Heart left ventricle (tissue), 16 donors: ENCODE measurements at regions not wholly inside any gene's neighbourhood (a gene's known extent, or its start where the extent isn't known, plus 50 kb on each side); places are given as distances from the start of the nearest gene placed in this dataset.
A peak's percentile ranks its signal among the peaks of the same experiment; 100 is the strongest.
"Not testable (repeated sequence)": the region's sequence is repeated elsewhere in the genome, so short reads cannot be mapped to it uniquely, and the experiment has no call there.

Experiments
- ATAC-seq, 4 donors: fragments of 200-7000 bp; cut with Tn5 transposase; one replicate each; pipeline ENCODE4 v1.9.1; 2020 to 2022; ENCODE audit warnings: moderate library complexity in 4 of 4, mild to moderate bottlenecking in 3 of 4, moderate number of reproducible peaks in 1 of 4
- DNase-seq, 5 donors: peaks; one replicate each; pipeline ENCODE4 v3.0.0-alpha.2; 2020
- H3K27ac ChIP-seq, 12 donors: fragments of 200-600 bp; sonication (generic) in 4 of 12; one replicate each; pipeline versions ENCODE4 v1.5.0 to v1.8.0; 2016 to 2022; ENCODE audit warnings: mild to moderate bottlenecking in 2 of 12
- H3K27me3 ChIP-seq, 9 donors: fragments of 200-600 bp; sonication (generic) in 2 of 9; one replicate each; pipeline versions ENCODE4 v1.5.1 to v1.8.0; 2016 to 2022; ENCODE audit warnings: mild to moderate bottlenecking in 3 of 9
- H3K36me3 ChIP-seq, 9 donors: fragments of 200-600 bp; sonication (generic) in 2 of 9; one replicate each; pipeline versions ENCODE4 v1.5.0 to v1.8.0; 2018 to 2022; ENCODE audit warnings: mild to moderate bottlenecking in 2 of 9
- H3K4me1 ChIP-seq, 12 donors: fragments of 200-600 bp; sonication (generic) in 4 of 12; one replicate each; pipeline versions ENCODE4 v1.5.0 to v1.8.0; 2016 to 2022; ENCODE audit warnings: mild to moderate bottlenecking in 3 of 12
- H3K4me3 ChIP-seq, 12 donors: fragments of 200-600 bp; sonication (generic) in 4 of 12; one replicate each; pipeline versions ENCODE4 v1.5.0 to v1.8.0; 2017 to 2022; ENCODE audit warnings: mild to moderate bottlenecking in 9 of 12, moderate library complexity in 4 of 12
- H3K9me3 ChIP-seq, 12 donors: fragments of 200-600 bp; sonication (generic) in 4 of 12; one replicate each; pipeline versions ENCODE4 v1.5.0 to v1.8.0; 2016 to 2022; ENCODE audit warnings: mild to moderate bottlenecking in 1 of 12
- POLR2A ChIP-seq, 2 donors: fragments of 450-650 bp; IDR thresholded peaks; one replicate each; pipeline ENCODE4 v1.6.1; 2017; ENCODE audit warnings: antibody characterized with exemption in 2 of 2, mild to moderate bottlenecking in 2 of 2, moderate library complexity in 2 of 2
- WGBS, 4 donors: extraction: QIAGEN DNeasy Blood & Tissue Kit in 2 of 4; methylation state at CpG; one replicate each; pipeline versions ENCODE4 v1.1.5 to v1.1.7; 2013 to 2018; 5-methylcytosine and 5-hydroxymethylcytosine counted together
- intact Hi-C, 10 donors: fragments of 100-400 bp; cut with DNase I; formaldehyde crosslinking; loops; one replicate each; pipeline versions ENCODE4 v1.11.1 to v1.14.2; 2022
- TF ChIP-seq, protein P1 (sequence below), 12 donors: fragments of 200-600 bp; sonication (generic) in 4 of 12; IDR thresholded peaks; one replicate each; pipeline versions ENCODE4 v1.5.0 to v1.8.0; 2018 to 2022; ENCODE audit warnings: antibody characterized with exemption in 12 of 12, mild to moderate bottlenecking in 5 of 12
- donor health status: ischemic (EF 13 %, LVEDD 7.1; RV severe dilation, severe dysfunction).
- donor health status: healthy with polysubstance abuse.
- donor health status: DM: no; HTN: yes; CAD: no.
- donor health status: DM: no; HTN: no; CAD: no.
- donor health status: ischemic (EF 25% LVEDD 6.9; RV normal size, moderate dysfunction).
- donor health status: ischemic (EF 25% LVEDD 5.7; RV mildly dilated, moderate dysfunction).
- donor health status: healthy.
- donor health status: DM: yes; HTN: yes; CAD: no.
- donor health status: ischemic (EF 35%, LVEDD 5.7; RV mildly dilated, moderate dysfunction).
- donor health status: nonischemic (EF 11% LVEDD 7.7; RV severe dilation, severe dysfunction).
- donor health status: DM: yes; HTN: yes; CAD: no.
- donor health status: PGD.
- donor health status: ischemic (EF 29% LVEDD 5.4; RV normal size, mild dysfunction).
- donor health status: nonischemic (EF 23%, LVEDD 6.1; RV moderate dilation, normal function).

- H3K9me3 ChIP-seq, result no peaks in the 10 kb centered on the region
- H3K27ac ChIP-seq, result no peak overlapping the region
- no peaks in the 10 kb centered on the region for H3K4me1 ChIP-seq
- no peaks in the 10 kb centered on the region for H3K36me3 ChIP-seq
- DNase-seq, result peak in 1 of 5 donors; percentile 23
- peak in 1 of 4 donors; percentile 74 for ATAC-seq
- intact Hi-C loops, result no loop called here
- 70 to 77% (median 75%) methylated on average over 8 of the region's 8 CpGs for WGBS, 4 donors
- H3K4me3 ChIP-seq, result no peak overlapping the region
- no peak for TF ChIP-seq POLR2A (IDR thresholded peaks at IDR 0.05)
- TF ChIP-seq, protein P1, sequence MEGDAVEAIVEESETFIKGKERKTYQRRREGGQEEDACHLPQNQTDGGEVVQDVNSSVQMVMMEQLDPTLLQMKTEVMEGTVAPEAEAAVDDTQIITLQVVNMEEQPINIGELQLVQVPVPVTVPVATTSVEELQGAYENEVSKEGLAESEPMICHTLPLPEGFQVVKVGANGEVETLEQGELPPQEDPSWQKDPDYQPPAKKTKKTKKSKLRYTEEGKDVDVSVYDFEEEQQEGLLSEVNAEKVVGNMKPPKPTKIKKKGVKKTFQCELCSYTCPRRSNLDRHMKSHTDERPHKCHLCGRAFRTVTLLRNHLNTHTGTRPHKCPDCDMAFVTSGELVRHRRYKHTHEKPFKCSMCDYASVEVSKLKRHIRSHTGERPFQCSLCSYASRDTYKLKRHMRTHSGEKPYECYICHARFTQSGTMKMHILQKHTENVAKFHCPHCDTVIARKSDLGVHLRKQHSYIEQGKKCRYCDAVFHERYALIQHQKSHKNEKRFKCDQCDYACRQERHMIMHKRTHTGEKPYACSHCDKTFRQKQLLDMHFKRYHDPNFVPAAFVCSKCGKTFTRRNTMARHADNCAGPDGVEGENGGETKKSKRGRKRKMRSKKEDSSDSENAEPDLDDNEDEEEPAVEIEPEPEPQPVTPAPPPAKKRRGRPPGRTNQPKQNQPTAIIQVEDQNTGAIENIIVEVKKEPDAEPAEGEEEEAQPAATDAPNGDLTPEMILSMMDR (IDR thresholded peaks at IDR 0.05), result no peak
- H3K27me3 ChIP-seq, result no peaks in the 10 kb centered on the region
Observed at GRCh38 chr1:96465441-96465840, 256.1 kb upstream of the PTBP2 start.

- DNase-seq (no peak), ATAC-seq (no peak)
- intact Hi-C loops, result no loop called here
- H3K4me3 ChIP-seq, result no peak overlapping the region
- no peaks in the 10 kb centered on the region for H3K4me1 ChIP-seq
- no peak overlapping the region for H3K27ac ChIP-seq
- 76 to 90% (median 81%) methylated on average over 1 of the region's 1 CpG for WGBS, 4 donors
- TF ChIP-seq, protein P1 (IDR thresholded peaks at IDR 0.05), result no peak
- TF ChIP-seq POLR2A (IDR thresholded peaks at IDR 0.05), result no peak
- H3K36me3 ChIP-seq, result no peaks in the 10 kb centered on the region
- no peaks in the 10 kb centered on the region for H3K9me3 ChIP-seq
- no peaks in the 10 kb centered on the region for H3K27me3 ChIP-seq
Observed at GRCh38 chr1:96466842-96467241, 254.7 kb upstream of the PTBP2 start.

DNA sequence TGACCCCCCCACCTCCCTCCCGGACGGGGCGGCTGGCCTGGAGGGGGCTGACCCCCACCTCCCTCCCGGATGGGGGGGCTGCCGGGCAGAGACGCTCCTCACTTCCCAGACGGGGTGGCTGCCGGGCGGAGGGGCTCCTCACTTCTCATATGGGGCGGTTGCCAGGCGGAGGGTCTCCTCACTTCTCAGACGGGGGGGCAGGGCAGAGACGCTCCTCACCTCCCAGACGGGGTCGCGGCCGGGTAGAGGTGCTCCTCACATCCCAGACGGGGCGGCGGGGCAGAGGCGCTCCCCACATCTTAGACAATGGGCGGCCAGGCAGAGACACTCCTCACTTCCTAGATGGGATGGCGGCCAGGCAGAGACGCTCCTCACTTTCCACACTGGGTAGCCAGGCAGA lies 251.9 kb upstream of the PTBP2 start:
- not testable (repeated sequence) for H3K27me3 ChIP-seq

DNA sequence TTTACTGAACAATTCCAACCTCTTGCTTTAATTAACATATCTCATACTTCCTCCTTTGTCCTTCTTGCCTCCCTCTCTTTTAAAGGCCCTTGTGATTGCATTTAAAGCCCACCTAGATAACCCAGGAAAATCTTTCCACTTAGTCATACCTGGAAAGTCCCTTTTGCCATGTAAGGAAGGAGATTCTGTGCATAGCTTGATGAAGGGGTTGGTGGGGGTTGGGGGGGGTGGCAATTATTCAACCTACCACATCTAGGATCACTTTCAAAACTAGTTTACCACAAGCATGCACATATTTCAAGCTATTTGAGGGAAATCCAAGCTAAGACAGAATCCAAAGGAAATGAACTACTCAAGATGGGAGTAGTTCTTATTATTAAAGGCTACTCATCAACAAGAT lies 249.1 kb upstream of the PTBP2 start:
- no peak for ATAC-seq
- DNase-seq, result no peak
- H3K36me3 ChIP-seq, result no peaks in the 10 kb centered on the region
- intact Hi-C loops, result no loop called here
- no peaks in the 10 kb centered on the region for H3K9me3 ChIP-seq
- no peaks in the 10 kb centered on the region for H3K4me1 ChIP-seq
- peaks cover 0 to 5% (median 0%) of the 10 kb centered on the region in 9 donors for H3K27me3 ChIP-seq
- TF ChIP-seq, protein P1 (IDR thresholded peaks at IDR 0.05), result no peak
- TF ChIP-seq POLR2A (IDR thresholded peaks at IDR 0.05), result no peak
- no peak overlapping the region for H3K27ac ChIP-seq
- no peak overlapping the region for H3K4me3 ChIP-seq

More for the DNA sequence above, 251.9 kb upstream of the PTBP2 start:
- H3K36me3 ChIP-seq, ATAC-seq, H3K4me3 ChIP-seq, H3K9me3 ChIP-seq, H3K4me1 ChIP-seq, H3K27ac ChIP-seq, DNase-seq, intact Hi-C loops: not testable (repeated sequence)
- WGBS, 4 donors, result 91 to 100% (median 92%) methylated on average over 4 to 24 of the region's 24 CpGs; no CpG with 5 or more reads in 1 of the 4 donors

GRCh38 chr1:96473791-96474434 lies 247.7 kb upstream of the PTBP2 start:
- Histone ChIP-seq H3K4me1 (no peaks in the 10 kb centered on the region), H3K9me3 (no peaks in the 10 kb centered on the region), H3K27me3 (peaks cover 0 to 5% (median 0%) of the 10 kb centered on the region in 9 donors), H3K36me3 (no peaks in the 10 kb centered on the region), H3K27ac (no peak overlapping the region), H3K4me3 (no peak overlapping the region)
- ATAC-seq (no peak), DNase-seq (no peak)
- intact Hi-C loops, result no loop called here
- 56 to 73% (median 65%) methylated on average over 9 of the region's 9 CpGs for WGBS, 4 donors
- no peak for TF ChIP-seq POLR2A (IDR thresholded peaks at IDR 0.05)
- TF ChIP-seq, protein P1 (IDR thresholded peaks at IDR 0.05), result no peak
